ENCODE measurements at regions not wholly inside any gene's neighbourhood (a gene's known extent, or its start where the extent isn't known, plus 50 kb on each side); places are given as distances from the start of the nearest gene placed in this dataset.

GRCh38 chr18:22536558-22536957, 118.8 kb upstream of the CTAGE1 start:
- H3K4me3 ChIP-seq (replicated peaks in 1 of 3; ENCODE audit: low read depth in 2 of 3, low read length in 3 of 3), result no peak overlapping the region
- no peak overlapping the region for H3K27ac ChIP-seq (ENCODE audit: low read depth in 1 of 2, low read length in 2 of 2)
- Mint-ChIP-seq H3K27me3 (ENCODE audit: low read depth in 3 of 3) (peaks cover 0 to 1% (median 1%) of the 10 kb centered on the region in 3 donors), H3K4me3 (no peak overlapping the region), H3K9me3 (peaks cover 2 to 16% (median 6%) of the 10 kb centered on the region in 7 donors), H3K36me3 (no peaks in the 10 kb centered on the region), H3K27ac (no peak overlapping the region), H3K4me1 (no peaks in the 10 kb centered on the region)
- no peaks in the 10 kb centered on the region for H3K4me1 ChIP-seq (ENCODE audit: control insufficient read depth in 1 of 2, insufficient read depth in 2 of 2, low read length in 2 of 2)
- H3K36me3 ChIP-seq (replicated peaks in 1 of 2; ENCODE audit: control insufficient read depth in 1 of 2, insufficient read depth in 2 of 2, low read length in 2 of 2), result no peaks in the 10 kb centered on the region
- H4K20me1 ChIP-seq (ENCODE audit: insufficient read depth, low read length), result no peaks in the 10 kb centered on the region
- intact Hi-C loops (cut with micrococcal nuclease), result no loop called here
- DNase-seq, result no peak
- TF ChIP-seq, protein P1, sequence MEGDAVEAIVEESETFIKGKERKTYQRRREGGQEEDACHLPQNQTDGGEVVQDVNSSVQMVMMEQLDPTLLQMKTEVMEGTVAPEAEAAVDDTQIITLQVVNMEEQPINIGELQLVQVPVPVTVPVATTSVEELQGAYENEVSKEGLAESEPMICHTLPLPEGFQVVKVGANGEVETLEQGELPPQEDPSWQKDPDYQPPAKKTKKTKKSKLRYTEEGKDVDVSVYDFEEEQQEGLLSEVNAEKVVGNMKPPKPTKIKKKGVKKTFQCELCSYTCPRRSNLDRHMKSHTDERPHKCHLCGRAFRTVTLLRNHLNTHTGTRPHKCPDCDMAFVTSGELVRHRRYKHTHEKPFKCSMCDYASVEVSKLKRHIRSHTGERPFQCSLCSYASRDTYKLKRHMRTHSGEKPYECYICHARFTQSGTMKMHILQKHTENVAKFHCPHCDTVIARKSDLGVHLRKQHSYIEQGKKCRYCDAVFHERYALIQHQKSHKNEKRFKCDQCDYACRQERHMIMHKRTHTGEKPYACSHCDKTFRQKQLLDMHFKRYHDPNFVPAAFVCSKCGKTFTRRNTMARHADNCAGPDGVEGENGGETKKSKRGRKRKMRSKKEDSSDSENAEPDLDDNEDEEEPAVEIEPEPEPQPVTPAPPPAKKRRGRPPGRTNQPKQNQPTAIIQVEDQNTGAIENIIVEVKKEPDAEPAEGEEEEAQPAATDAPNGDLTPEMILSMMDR (IDR thresholded peaks at IDR 0.05), result no peak
- no peaks in the 10 kb centered on the region for H3K79me2 ChIP-seq (ENCODE audit: insufficient read depth, low read length)
- H3K4me2 ChIP-seq (replicated peaks; ENCODE audit: extremely low read depth, low read length, poor library complexity, severe bottlenecking), result no peak overlapping the region
- WGBS (ENCODE audit: insufficient coverage), result 85% methylated on average over 4 of the region's 7 CpGs
- H3K9ac ChIP-seq (ENCODE audit: insufficient read depth, low read length, poor library complexity, severe bottlenecking), result no peak overlapping the region
- H3K27me3 ChIP-seq (ENCODE audit: control insufficient read depth in 2 of 2, insufficient read depth in 2 of 2, low read length in 2 of 2), result no peaks in the 10 kb centered on the region
- no peak overlapping the region for H2AFZ ChIP-seq (ENCODE audit: insufficient read depth, low read depth, low read length, poor library complexity, severe bottlenecking)
- H3K9me3 ChIP-seq (replicated peaks in 1 of 2; ENCODE audit: control insufficient read depth in 1 of 2, insufficient read depth in 1 of 2, low read length in 2 of 2), result peaks cover 0 to 3% of the 10 kb centered on the region in 2 donors

- Histone ChIP-seq H3K79me2 (ENCODE audit: insufficient read depth, low read length) (no peaks in the 10 kb centered on the region), H3K27me3 (ENCODE audit: control insufficient read depth in 2 of 2, insufficient read depth in 2 of 2, low read length in 2 of 2) (no peaks in the 10 kb centered on the region), H3K4me1 (ENCODE audit: control insufficient read depth in 1 of 2, insufficient read depth in 2 of 2, low read length in 2 of 2) (no peaks in the 10 kb centered on the region), H4K20me1 (ENCODE audit: insufficient read depth, low read length) (no peaks in the 10 kb centered on the region), H3K9me3 (replicated peaks in 1 of 2; ENCODE audit: control insufficient read depth in 1 of 2, insufficient read depth in 1 of 2, low read length in 2 of 2) (peaks cover 0 to 7% of the 10 kb centered on the region in 2 donors), H3K4me2 (replicated peaks; ENCODE audit: extremely low read depth, low read length, poor library complexity, severe bottlenecking) (no peak overlapping the region), H3K27ac (ENCODE audit: low read depth in 1 of 2, low read length in 2 of 2) (no peak overlapping the region), H3K9ac (ENCODE audit: insufficient read depth, low read length, poor library complexity, severe bottlenecking) (no peak overlapping the region), H2AFZ (ENCODE audit: insufficient read depth, low read depth, low read length, poor library complexity, severe bottlenecking) (no peak overlapping the region), H3K4me3 (replicated peaks in 1 of 3; ENCODE audit: low read depth in 2 of 3, low read length in 3 of 3) (no peak overlapping the region), H3K36me3 (replicated peaks in 1 of 2; ENCODE audit: control insufficient read depth in 1 of 2, insufficient read depth in 2 of 2, low read length in 2 of 2) (no peaks in the 10 kb centered on the region)
- H3K9me3 Mint-ChIP-seq, result peaks cover 2 to 16% (median 8%) of the 10 kb centered on the region in 7 donors
- peaks cover 0 to 1% (median 1%) of the 10 kb centered on the region in 3 donors for H3K27me3 Mint-ChIP-seq (ENCODE audit: low read depth in 3 of 3)
- 90% methylated on average over 2 of the region's 5 CpGs for WGBS (ENCODE audit: insufficient coverage)
- TF ChIP-seq, protein P1 (IDR thresholded peaks at IDR 0.05), result no peak
- intact Hi-C loops (cut with micrococcal nuclease), result no loop called here
- no peak overlapping the region for H3K4me3 Mint-ChIP-seq
- no peak for DNase-seq
- no peak overlapping the region for H3K27ac Mint-ChIP-seq
- H3K4me1 Mint-ChIP-seq, result no peaks in the 10 kb centered on the region
- H3K36me3 Mint-ChIP-seq, result no peaks in the 10 kb centered on the region
Observed at GRCh38 chr18:22538426-22538825, 120.7 kb upstream of the CTAGE1 start.

Measured in CD14-positive monocyte (primary cell).